Nephron (organoid): ENCODE measurements at regions not wholly inside any gene's neighbourhood (a gene's known extent, or its start where the extent isn't known, plus 50 kb on each side); places are given as distances from the start of the nearest gene placed in this dataset.
A peak's percentile ranks its signal among the peaks of the same experiment; 100 is the strongest.
"Not testable (repeated sequence)": the region's sequence is repeated elsewhere in the genome, so short reads cannot be mapped to it uniquely, and the experiment has no call there.

Experiments
- H3K27ac Mint-ChIP-seq, 3 experiments: 2 replicates each; pipeline ENCODE4 v1.8.0; 2020; ENCODE audit warnings: mixed read lengths in 3 of 3, mild to moderate bottlenecking in 2 of 3, moderate library complexity in 1 of 3
- H3K27me3 Mint-ChIP-seq: 2 replicates; pipeline ENCODE4 v1.8.0; 2021; ENCODE audit warnings: low read depth, mild to moderate bottlenecking, moderate library complexity, mixed read lengths
- H3K36me3 Mint-ChIP-seq: 2 replicates; pipeline ENCODE4 v1.8.0; 2020; ENCODE audit warnings: low read depth, mixed read lengths
- H3K4me1 Mint-ChIP-seq: 2 replicates; pipeline ENCODE4 v1.8.0; 2020; ENCODE audit warnings: mixed read lengths
- H3K4me3 Mint-ChIP-seq, 3 experiments: 2 replicates each; pipeline ENCODE4 v1.8.0; 2020; ENCODE audit warnings: mild to moderate bottlenecking in 3 of 3, mixed read lengths in 3 of 3, moderate library complexity in 2 of 3
- H3K9me3 Mint-ChIP-seq: 2 replicates; pipeline ENCODE4 v1.8.0; 2020; ENCODE audit warnings: mixed read lengths
- TF ChIP-seq, protein P1 (sequence below), 3 experiments: fragments of 200-600 bp; sonication (generic); IDR thresholded peaks; one replicate each; pipeline ENCODE4 v1.5.0; 2021; ENCODE audit warnings: antibody characterized with exemption in 3 of 3; ENCODE audit not compliant: unreplicated experiment in 3 of 3

- Mint-ChIP-seq H3K4me1 (peaks cover 19% of the 10 kb centered on the region), H3K27me3 (no peaks in the 10 kb centered on the region), H3K36me3 (no peaks in the 10 kb centered on the region), H3K9me3 (no peaks in the 10 kb centered on the region), H3K4me3 (no peak overlapping the region), H3K27ac (peak overlapping the region; percentile 39 to 67 (median 59))
- TF ChIP-seq, protein P1, sequence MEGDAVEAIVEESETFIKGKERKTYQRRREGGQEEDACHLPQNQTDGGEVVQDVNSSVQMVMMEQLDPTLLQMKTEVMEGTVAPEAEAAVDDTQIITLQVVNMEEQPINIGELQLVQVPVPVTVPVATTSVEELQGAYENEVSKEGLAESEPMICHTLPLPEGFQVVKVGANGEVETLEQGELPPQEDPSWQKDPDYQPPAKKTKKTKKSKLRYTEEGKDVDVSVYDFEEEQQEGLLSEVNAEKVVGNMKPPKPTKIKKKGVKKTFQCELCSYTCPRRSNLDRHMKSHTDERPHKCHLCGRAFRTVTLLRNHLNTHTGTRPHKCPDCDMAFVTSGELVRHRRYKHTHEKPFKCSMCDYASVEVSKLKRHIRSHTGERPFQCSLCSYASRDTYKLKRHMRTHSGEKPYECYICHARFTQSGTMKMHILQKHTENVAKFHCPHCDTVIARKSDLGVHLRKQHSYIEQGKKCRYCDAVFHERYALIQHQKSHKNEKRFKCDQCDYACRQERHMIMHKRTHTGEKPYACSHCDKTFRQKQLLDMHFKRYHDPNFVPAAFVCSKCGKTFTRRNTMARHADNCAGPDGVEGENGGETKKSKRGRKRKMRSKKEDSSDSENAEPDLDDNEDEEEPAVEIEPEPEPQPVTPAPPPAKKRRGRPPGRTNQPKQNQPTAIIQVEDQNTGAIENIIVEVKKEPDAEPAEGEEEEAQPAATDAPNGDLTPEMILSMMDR (IDR thresholded peaks at IDR 0.05; ENCODE audit: unreplicated experiment in 3 of 3): no peak
Observed at GRCh38 chr6:74578339-74578738, 627.5 kb downstream of the COL12A1 start.

DNA sequence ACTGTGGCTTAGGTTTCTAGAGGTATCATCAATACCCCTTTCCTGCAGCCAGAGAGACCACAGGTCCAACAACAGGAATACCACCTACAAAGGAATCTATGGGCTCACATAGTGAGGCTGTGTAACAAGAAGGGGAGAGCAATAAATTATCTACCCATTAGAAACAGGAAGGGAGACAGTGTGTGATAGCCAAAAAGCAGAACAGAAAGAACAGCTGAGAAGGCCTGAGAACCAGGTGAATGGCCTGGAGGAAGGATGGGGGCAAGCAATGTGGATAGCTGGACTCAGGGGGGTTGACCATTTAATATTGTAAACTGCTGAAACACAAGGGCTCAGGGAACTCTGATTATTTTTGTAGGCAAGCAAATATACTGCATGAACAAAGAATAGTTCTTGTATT is 628.2 kb downstream of the COL12A1 start:
- peak overlapping the region; percentile 12 to 59 (median 39) for H3K27ac Mint-ChIP-seq
- peaks cover 19% of the 10 kb centered on the region for H3K4me1 Mint-ChIP-seq
- TF ChIP-seq, protein P1 (IDR thresholded peaks at IDR 0.05; ENCODE audit: unreplicated experiment in 3 of 3): no peak
- H3K27me3 Mint-ChIP-seq: no peaks in the 10 kb centered on the region
- H3K36me3 Mint-ChIP-seq: no peaks in the 10 kb centered on the region
- no peak overlapping the region for H3K4me3 Mint-ChIP-seq
- H3K9me3 Mint-ChIP-seq: no peaks in the 10 kb centered on the region

DNA sequence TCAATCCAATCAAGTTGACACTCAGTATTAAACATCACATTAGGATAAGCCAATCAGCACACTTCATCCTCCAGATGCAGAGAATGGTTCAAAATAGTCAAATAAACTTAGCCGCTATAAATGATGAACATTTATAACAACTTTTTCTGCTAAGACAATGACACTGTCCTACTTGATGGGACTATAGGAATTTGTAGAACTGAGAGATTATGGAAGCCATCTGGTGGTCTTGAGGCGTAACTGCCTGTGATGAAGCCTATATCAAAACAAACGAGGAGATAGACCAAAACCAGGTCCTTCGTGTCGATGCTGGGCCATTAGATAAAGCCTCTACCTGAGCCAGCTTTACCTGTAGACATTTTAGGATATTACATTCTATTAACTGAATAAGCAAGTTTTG is 631.1 kb downstream of the COL12A1 start:
- peaks cover 5% of the 10 kb centered on the region for H3K27me3 Mint-ChIP-seq
- TF ChIP-seq, protein P1 (IDR thresholded peaks at IDR 0.05; ENCODE audit: unreplicated experiment in 3 of 3): peak; percentile 45 to 50 (median 48)
- no peak overlapping the region for H3K4me3 Mint-ChIP-seq
- no peaks in the 10 kb centered on the region for H3K36me3 Mint-ChIP-seq
- H3K4me1 Mint-ChIP-seq: peaks cover 16% of the 10 kb centered on the region
- H3K9me3 Mint-ChIP-seq: no peaks in the 10 kb centered on the region
- H3K27ac Mint-ChIP-seq: no peak overlapping the region

DNA sequence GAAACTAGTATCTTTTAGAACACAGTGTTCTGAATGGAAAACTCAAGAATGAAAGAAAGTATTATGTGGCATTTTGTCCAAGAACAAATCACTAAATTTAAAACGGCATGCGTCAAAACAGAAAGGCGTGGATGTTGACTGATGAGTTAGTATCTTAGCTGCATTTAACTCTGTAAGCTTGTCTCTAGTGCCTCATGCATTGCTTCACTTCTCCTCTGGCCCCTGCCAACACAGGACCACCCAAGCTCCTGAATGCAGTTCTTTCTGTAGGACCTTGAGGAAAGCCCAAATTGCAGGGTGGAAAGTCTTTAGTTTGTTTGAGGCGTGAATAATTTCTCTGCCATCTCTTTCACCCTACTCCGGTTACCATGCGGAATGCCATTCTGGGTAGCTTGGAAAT is 632.2 kb downstream of the COL12A1 start:
- Mint-ChIP-seq H3K9me3 (no peaks in the 10 kb centered on the region), H3K27ac (no peak overlapping the region), H3K4me1 (peaks cover 18% of the 10 kb centered on the region), H3K36me3 (no peaks in the 10 kb centered on the region), H3K27me3 (peaks cover 5% of the 10 kb centered on the region), H3K4me3 (no peak overlapping the region)
- TF ChIP-seq, protein P1 (IDR thresholded peaks at IDR 0.05; ENCODE audit: unreplicated experiment in 3 of 3): no peak

- TF ChIP-seq, protein P1 (IDR thresholded peaks at IDR 0.05; ENCODE audit: unreplicated experiment in 3 of 3): no peak
- no peaks in the 10 kb centered on the region for H3K9me3 Mint-ChIP-seq
- no peak overlapping the region for H3K4me3 Mint-ChIP-seq
- H3K4me1 Mint-ChIP-seq: peaks cover 8% of the 10 kb centered on the region
- H3K27me3 Mint-ChIP-seq: peaks cover 5% of the 10 kb centered on the region
- no peak overlapping the region for H3K27ac Mint-ChIP-seq
- no peaks in the 10 kb centered on the region for H3K36me3 Mint-ChIP-seq
Observed at GRCh38 chr6:74570044-74570443, 635.8 kb downstream of the COL12A1 start.

DNA sequence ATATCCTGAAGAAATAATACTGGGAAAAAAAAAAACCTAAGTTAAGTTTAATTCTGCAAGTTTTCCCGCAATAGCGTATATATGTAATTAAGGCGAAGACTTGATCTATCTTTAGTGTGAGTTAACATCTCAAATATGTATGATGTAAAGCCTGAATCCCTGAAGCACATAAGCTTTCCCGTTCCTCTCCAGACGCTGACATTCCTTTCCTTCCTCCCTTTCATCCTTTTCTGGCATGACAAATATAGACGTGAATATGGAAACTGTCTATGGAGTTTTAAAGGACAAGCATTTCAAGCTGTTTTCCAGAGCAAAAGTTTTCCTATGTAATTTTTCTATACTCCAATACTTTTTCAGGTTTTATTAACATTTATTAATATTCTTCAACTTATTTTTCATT is 637.0 kb downstream of the COL12A1 start:
- TF ChIP-seq, protein P1 (IDR thresholded peaks at IDR 0.05; ENCODE audit: unreplicated experiment in 3 of 3): no peak
- H3K27me3 Mint-ChIP-seq: peaks cover 5% of the 10 kb centered on the region
- H3K27ac Mint-ChIP-seq: peak overlapping the region in 1 of 3 experiments; percentile 69
- H3K4me1 Mint-ChIP-seq: peaks cover 8% of the 10 kb centered on the region
- no peak overlapping the region for H3K4me3 Mint-ChIP-seq
- no peaks in the 10 kb centered on the region for H3K9me3 Mint-ChIP-seq
- no peaks in the 10 kb centered on the region for H3K36me3 Mint-ChIP-seq

GRCh38 chr6:74567923-74568290 is 637.9 kb downstream of the COL12A1 start:
- not testable (repeated sequence) for H3K9me3 Mint-ChIP-seq, H3K4me1 Mint-ChIP-seq

More at GRCh38 chr6:74567923-74568290, 637.9 kb downstream of the COL12A1 start:
- not testable (repeated sequence) for H3K27me3 Mint-ChIP-seq, H3K4me3 Mint-ChIP-seq, H3K36me3 Mint-ChIP-seq, H3K27ac Mint-ChIP-seq
